Left colon (tissue), 2 donors: ENCODE measurements at regions not wholly inside any gene's neighbourhood (a gene's known extent, or its start where the extent isn't known, plus 50 kb on each side); places are given as distances from the start of the nearest gene placed in this dataset.

Experiments
- ATAC-seq: fragments of 200-7000 bp; cut with Tn5 transposase; one replicate; pipeline ENCODE4 v1.9.1; 2020; ENCODE audit warnings: mild to moderate bottlenecking, moderate library complexity
- DNase-seq, 2 donors: peaks; one replicate each; pipeline ENCODE4 v3.0.0-alpha.2; 2020
- intact Hi-C, 2 donors: fragments of 100-400 bp; cut with DNase I in 1 of 2; cut with micrococcal nuclease in 1 of 2; formaldehyde crosslinking; loops; one replicate each; pipeline versions ENCODE4 v1.11.2 to v1.14.0; 2022; cut with DNase I, micrococcal nuclease
- donor health status: DM: no; HTN: no; CAD: no.
- donor health status: DM: yes; HTN: yes; CAD: no.

GRCh38 chr4:19698961-19699360 lies 552.7 kb upstream of the SLIT2 start:
- ATAC-seq (no peak), DNase-seq (no peak)
- intact Hi-C loops = no loop called here

DNA sequence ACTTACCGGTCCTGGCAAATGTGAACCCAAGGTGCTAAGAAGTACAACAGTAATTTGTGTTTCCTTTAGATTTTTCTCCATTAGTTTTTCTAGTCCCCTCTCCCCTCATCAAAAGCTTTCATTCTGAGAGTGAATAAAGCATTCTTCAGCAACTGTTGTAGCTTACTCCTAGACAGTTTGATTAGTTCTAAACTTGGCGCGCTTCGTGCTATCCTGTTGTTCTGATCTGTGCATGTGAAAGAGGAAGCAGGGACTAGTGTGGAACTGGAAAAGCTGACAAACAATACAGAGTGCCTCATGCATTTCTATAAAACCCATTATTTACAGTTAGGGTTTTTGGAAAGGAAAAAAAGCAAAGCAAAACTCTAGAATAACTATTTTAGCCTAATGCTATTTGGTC lies 556.9 kb upstream of the SLIT2 start:
- DNase-seq (no peak), ATAC-seq (no peak)
- intact Hi-C loops = no loop called here

GRCh38 chr4:19693936-19694570 lies 557.7 kb upstream of the SLIT2 start:
- intact Hi-C loops = no loop called here
- no peak for ATAC-seq
- no peak for DNase-seq

- intact Hi-C loops = no loop called here
- ATAC-seq (no peak), DNase-seq (no peak)
Observed at GRCh38 chr4:19689511-19689910, 562.2 kb upstream of the SLIT2 start.

DNA sequence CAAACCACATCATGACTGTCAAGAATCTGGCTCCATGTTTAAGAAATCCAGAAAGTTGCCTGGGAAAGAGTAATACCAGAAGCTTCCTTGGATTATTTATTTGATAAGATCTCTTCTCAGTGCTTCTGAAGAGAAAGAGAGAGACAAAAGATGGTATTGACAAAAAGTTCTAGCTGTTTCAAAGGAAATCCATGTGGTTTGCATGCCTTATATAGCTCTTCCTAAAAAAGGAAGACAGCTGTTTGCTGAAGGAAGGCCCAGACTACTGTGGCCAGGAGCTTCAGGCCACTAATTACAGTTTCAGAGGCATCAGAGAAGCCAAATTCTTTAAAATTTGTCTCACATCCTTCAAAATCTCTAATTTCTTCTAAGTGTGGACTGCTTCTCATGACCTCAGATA lies 565.2 kb upstream of the SLIT2 start:
- ATAC-seq (no peak), DNase-seq (no peak)
- intact Hi-C loops = no loop called here

DNA sequence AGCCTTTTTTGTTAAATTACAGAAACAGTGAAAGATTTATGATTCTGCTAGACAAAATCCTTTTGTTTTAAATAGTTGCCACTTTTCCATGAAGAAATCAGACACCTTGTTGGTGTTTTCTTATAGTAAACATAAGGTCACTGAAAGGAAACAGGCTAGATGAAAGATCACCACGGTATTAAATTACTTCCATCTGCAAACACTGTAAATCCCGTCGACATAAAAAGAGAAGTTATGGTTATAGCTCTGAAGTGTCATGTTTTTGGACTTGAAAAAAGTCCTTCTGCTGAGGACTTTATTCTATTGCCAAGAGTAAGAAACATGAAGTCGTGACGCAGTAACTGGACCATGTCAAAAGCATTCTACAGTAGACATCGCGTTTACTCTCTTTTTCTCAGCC lies 567.6 kb upstream of the SLIT2 start:
- intact Hi-C loops = no loop called here
- no peak for ATAC-seq
- no peak for DNase-seq

DNA sequence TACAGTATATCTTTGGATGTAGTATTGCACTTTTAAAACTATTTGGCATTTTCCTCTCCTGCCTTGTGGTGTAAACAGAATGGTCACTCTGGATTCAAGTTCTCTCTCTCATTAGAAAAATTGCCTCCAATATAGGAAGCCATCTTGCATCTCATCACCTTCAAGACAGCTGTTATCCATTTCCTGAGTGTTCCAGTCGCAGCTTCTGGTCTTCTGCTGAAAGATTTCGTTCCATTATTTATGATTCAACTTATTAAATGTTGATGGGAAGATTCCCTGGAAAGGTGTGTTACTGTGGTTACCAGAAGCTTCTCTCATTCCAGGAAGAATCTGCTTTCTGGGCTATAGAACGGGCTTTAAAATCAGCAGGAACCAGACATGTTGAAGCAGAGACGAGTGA lies 568.3 kb upstream of the SLIT2 start:
- intact Hi-C loops = no loop called here
- no peak for ATAC-seq
- DNase-seq = no peak

- DNase-seq (no peak), ATAC-seq (no peak)
- intact Hi-C loops = no loop called here
Observed at GRCh38 chr4:19677211-19677610, 574.5 kb upstream of the SLIT2 start.

DNA sequence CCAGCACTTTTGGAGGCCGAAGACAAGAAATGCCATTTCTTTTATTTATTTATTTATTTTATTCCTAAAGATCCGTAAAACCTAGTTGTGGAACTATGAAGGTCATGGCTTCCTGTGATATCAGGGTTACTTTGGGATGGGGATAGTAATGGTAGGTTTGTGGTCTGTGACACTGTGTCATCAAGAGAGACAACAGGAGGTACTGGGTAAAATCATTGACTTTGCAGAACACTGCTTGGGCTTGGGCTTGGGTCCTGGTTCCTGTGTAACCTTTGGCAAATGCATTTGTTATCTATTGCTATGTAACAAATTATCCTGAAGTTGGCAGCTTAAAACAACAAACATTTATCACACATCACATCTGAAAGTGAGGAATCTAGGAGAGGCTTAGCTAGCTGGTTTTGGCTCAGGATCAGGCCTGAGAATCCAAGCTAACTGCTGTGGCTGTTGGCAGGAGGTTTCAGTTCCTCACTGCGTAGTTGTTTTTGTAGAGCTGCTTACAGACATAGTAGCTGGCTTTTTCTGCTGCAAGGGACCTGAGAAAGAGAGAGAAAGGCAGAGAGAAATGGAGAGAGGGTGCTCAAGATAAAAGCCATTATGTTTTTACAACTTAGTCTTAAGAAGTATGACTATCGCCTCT lies 576.4 kb upstream of the SLIT2 start:
- ATAC-seq (no peak), DNase-seq (no peak)
- intact Hi-C loops = no loop called here

DNA sequence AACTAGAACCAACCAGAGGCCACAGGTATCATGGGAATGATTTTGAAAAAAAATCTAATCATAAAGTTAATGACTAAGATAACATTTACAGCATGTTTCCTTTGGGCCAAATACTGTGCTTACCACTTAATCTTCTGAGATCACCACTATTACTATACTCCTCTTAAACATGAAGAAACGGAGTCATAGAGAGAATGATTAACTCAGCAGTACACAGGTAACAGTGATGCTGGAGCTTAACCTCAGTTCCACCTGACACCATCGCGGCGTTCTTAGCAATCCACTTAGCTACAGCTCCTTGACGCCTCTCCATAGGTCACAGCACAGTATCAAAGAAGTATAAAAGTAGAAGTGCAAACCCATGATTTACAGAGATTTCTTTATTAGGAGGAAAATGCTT lies 592.6 kb upstream of the SLIT2 start:
- ATAC-seq = no peak
- intact Hi-C loops = no loop called here
- no peak for DNase-seq

- intact Hi-C loops = no loop called here
- no peak for ATAC-seq
- no peak for DNase-seq
Observed at GRCh38 chr4:19657856-19658255, 593.8 kb upstream of the SLIT2 start.

DNA sequence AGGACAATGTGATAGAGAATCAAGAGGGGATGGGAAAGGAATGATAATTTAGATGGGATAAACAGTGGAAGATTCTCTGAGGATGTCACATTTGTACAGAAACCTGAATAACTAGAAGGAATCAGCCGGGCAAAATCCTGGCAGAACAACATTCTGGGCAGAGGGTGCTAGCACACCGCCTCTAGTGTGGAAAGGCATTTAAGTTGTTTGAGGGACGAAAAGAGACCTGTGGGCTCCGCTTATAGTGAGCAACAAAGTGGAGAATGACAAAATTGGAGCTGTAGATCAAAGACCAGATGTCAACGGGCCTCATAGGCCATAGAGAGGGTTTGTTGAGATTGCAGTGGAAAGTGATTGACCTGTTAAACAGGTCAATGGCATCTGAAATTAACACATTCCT lies 596.0 kb upstream of the SLIT2 start:
- intact Hi-C loops = no loop called here
- no peak for DNase-seq
- no peak for ATAC-seq

DNA sequence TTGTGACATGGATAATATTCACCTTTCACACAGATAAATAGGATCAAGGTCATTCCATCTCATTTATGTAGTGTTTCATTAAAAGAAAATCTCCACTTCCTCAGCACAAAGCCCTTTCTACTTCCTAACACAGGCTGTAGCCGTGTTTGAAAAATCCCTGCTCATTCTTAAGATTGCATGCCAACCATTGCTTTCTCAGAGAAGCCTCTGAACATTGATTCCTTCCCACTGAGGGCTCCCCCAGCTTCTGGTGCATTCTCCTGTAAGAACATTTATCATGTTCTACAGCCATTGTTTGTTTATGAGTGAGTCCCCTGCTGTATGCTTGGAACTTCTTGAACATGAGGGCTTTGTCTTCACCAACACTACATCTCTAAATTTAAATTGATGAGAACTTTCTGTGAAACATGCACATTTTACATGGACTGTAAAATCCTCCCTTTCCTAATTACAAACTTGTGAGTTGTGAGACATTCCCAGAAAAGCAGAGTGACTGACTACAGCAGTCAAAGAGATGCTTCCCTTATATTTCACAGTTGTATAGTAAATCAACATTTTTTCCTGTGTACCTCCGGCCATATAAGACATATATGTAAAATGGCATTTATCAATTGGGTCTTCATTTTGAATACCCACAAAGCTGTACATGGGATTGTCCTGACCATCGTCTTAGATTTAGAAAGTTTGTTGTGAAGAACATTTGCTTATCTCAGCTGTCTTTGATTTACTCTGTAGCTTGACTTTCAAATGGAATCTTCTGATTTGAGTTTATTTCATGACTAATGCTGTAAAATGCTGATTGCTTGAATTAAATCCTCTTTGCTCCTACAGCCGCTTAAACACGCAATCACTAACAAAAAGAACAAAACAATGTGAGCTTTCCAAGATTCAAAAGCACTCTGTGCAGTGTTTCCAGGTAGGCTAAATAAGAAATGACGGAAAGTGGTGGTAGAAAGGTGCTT lies 600.5 kb upstream of the SLIT2 start:
- DNase-seq (no peak), ATAC-seq (no peak)
- intact Hi-C loops = no loop called here

DNA sequence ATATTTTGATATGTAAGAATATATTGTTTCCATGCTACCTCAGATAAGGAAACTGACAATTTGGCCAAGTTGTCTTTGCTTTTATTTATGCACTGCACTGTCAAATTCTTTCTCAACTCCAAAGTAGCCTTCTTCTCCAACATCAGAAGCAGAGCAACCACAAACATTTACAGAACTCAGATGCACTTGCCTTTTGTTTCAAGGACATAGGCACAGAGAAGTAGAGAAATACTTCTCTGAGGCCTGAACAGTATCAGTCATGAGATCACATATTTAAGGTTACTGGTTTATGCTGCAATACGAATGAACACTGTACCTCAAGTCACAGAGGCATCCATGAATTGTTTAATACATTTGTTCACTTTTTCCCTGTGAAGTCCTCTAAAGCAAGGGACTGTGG lies 606.1 kb upstream of the SLIT2 start:
- ATAC-seq (no peak), DNase-seq (no peak)
- intact Hi-C loops = no loop called here

DNA sequence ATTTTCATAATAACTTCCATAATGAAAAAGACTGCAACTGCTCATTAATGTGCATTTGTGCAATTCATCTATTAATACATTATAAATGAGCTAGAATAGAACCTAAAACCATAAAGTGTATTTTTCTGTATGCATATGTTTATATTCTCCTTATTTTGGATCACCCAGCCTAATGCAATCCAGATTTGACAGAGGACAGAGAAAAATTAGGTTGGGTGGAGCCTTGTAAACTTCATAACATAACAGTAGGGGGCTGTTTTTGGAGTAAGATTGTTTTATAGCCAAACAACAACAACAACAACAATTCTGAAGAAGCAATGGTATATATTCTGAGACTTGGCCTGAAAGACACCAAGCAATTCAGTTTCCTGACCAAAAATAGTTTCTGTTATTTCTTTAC lies 615.3 kb upstream of the SLIT2 start:
- DNase-seq = no peak
- ATAC-seq = no peak
- intact Hi-C loops = no loop called here

- intact Hi-C loops = no loop called here
- DNase-seq = no peak
- ATAC-seq = no peak
Observed at GRCh38 chr4:19631814-19632213, 619.9 kb upstream of the SLIT2 start.

DNA sequence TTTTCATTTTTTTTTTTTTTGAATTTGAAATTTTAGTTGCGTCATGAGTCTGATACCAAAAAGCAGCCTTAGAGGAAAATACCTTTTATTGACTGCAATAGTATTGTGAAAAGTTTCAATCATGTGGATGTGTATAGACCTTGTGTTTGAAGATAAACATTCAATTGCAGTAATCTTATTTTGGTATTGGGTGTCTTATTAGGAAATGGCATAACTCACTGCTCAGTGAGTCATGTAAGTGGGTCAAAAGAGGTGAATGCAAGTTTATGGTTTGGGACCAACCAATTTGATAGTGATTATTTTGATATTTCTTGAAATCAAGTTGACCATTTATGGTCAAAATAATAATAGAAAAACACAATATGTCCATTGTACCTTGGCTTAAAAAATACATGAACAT lies 627.8 kb upstream of the SLIT2 start:
- intact Hi-C loops = no loop called here
- no peak for DNase-seq
- no peak for ATAC-seq

DNA sequence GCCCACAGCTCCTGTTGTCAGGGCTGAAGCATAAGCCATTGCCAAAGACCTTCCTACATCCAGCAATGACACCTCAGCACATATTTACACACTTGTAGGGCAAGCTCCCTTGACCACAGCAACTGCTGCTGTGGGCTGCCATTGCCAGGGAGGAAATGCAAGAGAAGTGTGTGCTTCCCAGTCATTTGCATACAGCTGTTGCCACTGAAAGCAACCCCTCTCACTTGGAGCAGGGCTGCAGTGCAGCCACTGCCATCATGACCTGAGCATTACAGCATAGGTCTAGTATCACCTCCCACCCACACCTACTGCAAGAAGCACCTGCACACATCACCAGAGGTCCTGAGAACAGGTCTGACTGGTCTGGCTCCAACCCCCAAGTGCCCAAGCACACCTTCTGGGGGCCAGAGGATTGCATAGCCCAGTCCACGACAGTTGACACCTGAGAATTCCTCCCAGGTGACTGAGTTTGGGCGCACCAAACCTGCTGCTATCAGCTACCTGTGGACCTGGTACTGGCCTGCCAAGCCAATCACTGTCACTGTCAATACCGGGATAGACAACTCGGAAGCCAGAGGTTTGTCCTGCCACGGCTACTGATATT lies 636.5 kb upstream of the SLIT2 start:
- intact Hi-C loops = no loop called here
- ATAC-seq = no peak
- DNase-seq = no peak

GRCh38 chr4:19614171-19614570 lies 637.5 kb upstream of the SLIT2 start:
- intact Hi-C loops = no loop called here
- DNase-seq (no peak), ATAC-seq (no peak)

DNA sequence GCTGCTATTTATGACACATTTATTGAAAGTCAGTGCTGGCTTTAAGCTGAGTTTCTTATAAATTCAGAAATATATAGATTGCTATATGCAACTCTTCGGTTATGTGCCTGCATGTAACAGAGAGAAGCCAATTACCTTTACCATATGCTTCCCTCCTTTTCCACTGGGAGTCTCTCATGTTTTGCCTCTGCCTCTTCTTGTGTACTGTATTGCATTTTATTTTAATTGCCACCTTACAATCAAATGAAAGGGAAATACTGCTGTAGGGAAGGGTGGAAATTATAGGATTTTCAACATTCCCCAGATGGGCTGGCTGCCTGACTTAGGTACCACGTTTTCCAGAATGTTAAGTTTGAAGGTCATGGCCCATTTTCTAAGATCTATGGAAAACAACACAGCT lies 655.4 kb upstream of the SLIT2 start:
- intact Hi-C loops = no loop called here
- no peak for DNase-seq
- no peak for ATAC-seq
